Smooth muscle cell (in vitro differentiated cells): ENCODE measurements at regions not wholly inside any gene's neighbourhood (a gene's known extent, or its start where the extent isn't known, plus 50 kb on each side); places are given as distances from the start of the nearest gene placed in this dataset.

Experiments used
- DNase-seq: peaks from one replicate; lab custom pipeline; 2025; ENCODE audit not compliant: unreplicated experiment; lab: John Stamatoyannopoulos, UW
- H2AFZ ChIP-seq: fragments of 200-600 bp; sonication (generic); 2 replicates; pipeline ENCODE4 v1.6.0; 2016; ENCODE audit warnings: antibody characterized with exemption, low read depth, mild to moderate bottlenecking
- H3F3A ChIP-seq: fragments of 200-600 bp; sonication (generic); 2 replicates; pipeline ENCODE4 v1.6.0; 2017; ENCODE audit warnings: antibody characterized with exemption, low read depth
- H3K27ac ChIP-seq: fragments of 200-600 bp; sonication (generic); 2 replicates; pipeline ENCODE4 v1.5.1; 2016; ENCODE audit warnings: low read depth, mild to moderate bottlenecking
- H3K27me3 ChIP-seq: fragments of 200-600 bp; sonication (generic); 2 replicates; pipeline ENCODE4 v1.6.1; 2016; ENCODE audit warnings: low read depth, mild to moderate bottlenecking
- H3K36me3 ChIP-seq: fragments of 200-600 bp; sonication (generic); 2 replicates; pipeline ENCODE4 v1.5.1; 2016; ENCODE audit warnings: low read depth
- H3K4me1 ChIP-seq: fragments of 200-600 bp; sonication (generic); 2 replicates; pipeline ENCODE4 v1.5.1; 2016; ENCODE audit warnings: low read depth
- H3K4me2 ChIP-seq: fragments of 200-600 bp; sonication (generic); 2 replicates; pipeline ENCODE4 v1.6.0; 2016; ENCODE audit warnings: mild to moderate bottlenecking
- H3K4me3 ChIP-seq: fragments of 200-600 bp; sonication (generic); 2 replicates; pipeline ENCODE4 v1.5.1; 2016; ENCODE audit warnings: mild to moderate bottlenecking
- H3K79me2 ChIP-seq: fragments of 200-600 bp; sonication (generic); 2 replicates; pipeline ENCODE4 v1.6.0; 2016; ENCODE audit warnings: low read depth, mild to moderate bottlenecking
- H3K9ac ChIP-seq: fragments of 200-600 bp; sonication (generic); 2 replicates; pipeline ENCODE4 v1.6.0; 2016; ENCODE audit warnings: low read depth
- H3K9me3 ChIP-seq: fragments of 200-600 bp; sonication (generic); replicated peaks from 2 replicates; pipeline ENCODE4 v1.5.1; 2016; ENCODE audit warnings: low read depth
- H4K20me1 ChIP-seq: fragments of 200-600 bp; sonication (generic); 2 replicates; pipeline ENCODE4 v1.6.0; 2016; ENCODE audit warnings: low read depth
- WGBS: methylation state at CpG from one replicate; pipeline ENCODE4 v1.1.7; 2016; ENCODE audit warnings: low lambda C conversion rate; 5-methylcytosine and 5-hydroxymethylcytosine counted together
- TF ChIP-seq, protein P1 (sequence below): fragments of 200-600 bp; sonication (generic); IDR thresholded peaks from 2 replicates; pipeline ENCODE4 v1.5.1; 2017; ENCODE audit warnings: borderline replicate concordance, mild to moderate bottlenecking, antibody characterized with exemption; ENCODE audit not compliant: insufficient read depth, poor library complexity, severe bottlenecking

- no peaks in the 10 kb centered on the region for H3K79me2 ChIP-seq
- no peak overlapping the region for H3K27ac ChIP-seq
- peaks cover 29% of the 10 kb centered on the region for H3K4me1 ChIP-seq
- no peak for DNase-seq
- H3K4me3 ChIP-seq: no peak overlapping the region
- H3K9me3 ChIP-seq: no peaks in the 10 kb centered on the region
- H3K36me3 ChIP-seq: no peaks in the 10 kb centered on the region
- WGBS: 68% methylated on average over 19 of the region's 19 CpGs
- peak overlapping the region; percentile 2 for H3K4me2 ChIP-seq
- no peaks in the 10 kb centered on the region for H3K27me3 ChIP-seq
- H2AFZ ChIP-seq: no peak overlapping the region
- TF ChIP-seq, protein P1, sequence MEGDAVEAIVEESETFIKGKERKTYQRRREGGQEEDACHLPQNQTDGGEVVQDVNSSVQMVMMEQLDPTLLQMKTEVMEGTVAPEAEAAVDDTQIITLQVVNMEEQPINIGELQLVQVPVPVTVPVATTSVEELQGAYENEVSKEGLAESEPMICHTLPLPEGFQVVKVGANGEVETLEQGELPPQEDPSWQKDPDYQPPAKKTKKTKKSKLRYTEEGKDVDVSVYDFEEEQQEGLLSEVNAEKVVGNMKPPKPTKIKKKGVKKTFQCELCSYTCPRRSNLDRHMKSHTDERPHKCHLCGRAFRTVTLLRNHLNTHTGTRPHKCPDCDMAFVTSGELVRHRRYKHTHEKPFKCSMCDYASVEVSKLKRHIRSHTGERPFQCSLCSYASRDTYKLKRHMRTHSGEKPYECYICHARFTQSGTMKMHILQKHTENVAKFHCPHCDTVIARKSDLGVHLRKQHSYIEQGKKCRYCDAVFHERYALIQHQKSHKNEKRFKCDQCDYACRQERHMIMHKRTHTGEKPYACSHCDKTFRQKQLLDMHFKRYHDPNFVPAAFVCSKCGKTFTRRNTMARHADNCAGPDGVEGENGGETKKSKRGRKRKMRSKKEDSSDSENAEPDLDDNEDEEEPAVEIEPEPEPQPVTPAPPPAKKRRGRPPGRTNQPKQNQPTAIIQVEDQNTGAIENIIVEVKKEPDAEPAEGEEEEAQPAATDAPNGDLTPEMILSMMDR: no peak
- H4K20me1 ChIP-seq: no peaks in the 10 kb centered on the region
- no peaks in the 10 kb centered on the region for H3F3A ChIP-seq
- H3K9ac ChIP-seq: no peak overlapping the region
Measured at GRCh38 chr4:128635141-128635954, 174.2 kb upstream of the JADE1 start.

- WGBS: 97% methylated on average over 1 of the region's 1 CpG
- Histone ChIP-seq H3K4me2 (no peak overlapping the region), H3K4me1 (peaks cover 20% of the 10 kb centered on the region), H3K9me3 (no peaks in the 10 kb centered on the region), H3K79me2 (no peaks in the 10 kb centered on the region), H3K27ac (no peak overlapping the region), H3K27me3 (no peaks in the 10 kb centered on the region), H3F3A (no peaks in the 10 kb centered on the region), H3K4me3 (no peak overlapping the region), H2AFZ (no peak overlapping the region), H4K20me1 (no peaks in the 10 kb centered on the region), H3K36me3 (no peaks in the 10 kb centered on the region), H3K9ac (no peak overlapping the region)
- TF ChIP-seq, protein P1: no peak
- DNase-seq: no peak
Measured at GRCh38 chr4:128633067-128633466, 176.4 kb upstream of the JADE1 start.

DNA sequence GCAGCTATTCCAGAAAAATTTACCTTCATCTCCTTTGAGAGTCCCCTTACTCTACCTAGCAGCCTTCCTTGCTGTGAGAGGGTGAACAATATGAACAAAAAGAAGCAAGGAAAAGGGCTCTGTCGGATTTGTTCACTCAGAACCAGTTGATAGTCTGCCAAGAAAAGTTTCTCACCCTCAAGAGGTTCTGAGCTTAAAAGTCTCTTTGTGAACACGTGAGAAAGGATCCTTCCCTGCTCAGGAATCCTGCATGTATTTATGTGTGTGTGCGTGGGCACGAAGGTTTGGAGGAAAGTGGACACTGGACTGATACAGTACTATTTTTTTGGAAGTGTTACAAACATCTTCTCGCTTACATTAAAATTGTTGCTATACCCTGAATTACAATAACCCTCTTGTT lies 178.6 kb upstream of the JADE1 start:
- H3K27me3 ChIP-seq: no peaks in the 10 kb centered on the region

More for the DNA sequence above, 178.6 kb upstream of the JADE1 start:
- no peaks in the 10 kb centered on the region for H3K79me2 ChIP-seq
- H2AFZ ChIP-seq: peak overlapping the region; percentile 10
- peaks cover 3% of the 10 kb centered on the region for H3K4me1 ChIP-seq
- no peaks in the 10 kb centered on the region for H4K20me1 ChIP-seq
- no peaks in the 10 kb centered on the region for H3F3A ChIP-seq
- DNase-seq: no peak
- no peaks in the 10 kb centered on the region for H3K9me3 ChIP-seq
- H3K4me3 ChIP-seq: no peak overlapping the region
- no peak overlapping the region for H3K27ac ChIP-seq
- no peaks in the 10 kb centered on the region for H3K36me3 ChIP-seq
- TF ChIP-seq, protein P1: no peak
- WGBS: 80% methylated on average over 5 of the region's 5 CpGs
- no peak overlapping the region for H3K9ac ChIP-seq
- H3K4me2 ChIP-seq: no peak overlapping the region
